Hematopoietic multipotent progenitor cell treated with erythropoietin and hydrocortisone succinate and interleukin-3 and kit ligand, for 17 days (in vitro differentiated cells): ENCODE measurements at regions not wholly inside any gene's neighbourhood (a gene's known extent, or its start where the extent isn't known, plus 50 kb on each side); places are given as distances from the start of the nearest gene placed in this dataset.

Experiments
- DNase-seq: peaks from one replicate; pipeline ENCODE4 v3.0.0-alpha.2; 2015; ENCODE audit warnings: low spot score

DNA sequence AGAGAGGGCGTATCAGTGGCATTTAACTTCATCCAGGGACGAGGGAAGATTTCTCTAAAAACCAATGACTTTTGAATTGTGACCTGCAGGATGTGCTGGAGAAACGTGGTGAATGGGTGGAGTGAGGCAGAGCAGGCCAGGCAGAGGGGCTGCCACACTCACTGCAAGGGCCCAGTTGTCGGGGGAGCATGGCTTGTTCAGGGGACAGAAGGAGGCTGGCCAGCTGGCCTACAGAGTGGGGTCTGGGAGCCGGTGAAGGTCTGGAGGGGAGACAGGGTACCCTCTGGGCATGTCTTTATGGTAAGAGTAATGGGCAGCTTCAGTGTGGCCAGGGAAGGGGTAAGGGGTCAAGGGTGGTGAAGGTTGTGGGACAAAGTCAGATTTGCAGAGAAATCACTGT lies 225.2 kb upstream of the RGMA start:
- DNase-seq: no peak

DNA sequence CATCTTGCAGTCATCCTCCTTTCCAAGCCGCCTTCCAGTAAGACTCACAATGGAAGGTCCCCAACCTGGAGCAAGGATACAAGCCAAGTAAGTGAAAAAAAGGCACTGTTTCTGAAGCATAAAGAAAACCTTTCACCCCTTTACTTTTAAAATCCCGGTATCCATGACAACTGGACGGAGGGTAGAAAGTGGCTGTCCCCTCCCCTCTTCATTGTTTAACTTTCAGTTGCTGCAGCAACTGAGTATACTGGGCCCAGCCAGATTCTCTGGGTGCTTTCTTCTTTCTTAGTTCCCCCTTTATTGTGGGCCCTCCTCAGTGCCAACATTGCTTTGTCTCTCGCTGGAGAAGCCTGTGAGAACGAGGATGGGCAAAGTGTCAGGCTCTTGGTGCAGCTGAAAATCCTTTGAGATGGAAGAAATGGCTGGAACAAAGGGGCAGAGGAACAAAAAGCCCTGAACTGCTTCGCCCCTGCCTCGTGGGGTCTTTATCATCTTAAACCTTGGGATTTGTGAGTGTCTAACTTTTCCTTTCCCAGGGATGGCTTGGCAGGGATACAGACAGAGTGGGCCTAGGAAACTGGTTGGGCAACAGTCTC lies 224.0 kb upstream of the RGMA start:
- no peak for DNase-seq

DNA sequence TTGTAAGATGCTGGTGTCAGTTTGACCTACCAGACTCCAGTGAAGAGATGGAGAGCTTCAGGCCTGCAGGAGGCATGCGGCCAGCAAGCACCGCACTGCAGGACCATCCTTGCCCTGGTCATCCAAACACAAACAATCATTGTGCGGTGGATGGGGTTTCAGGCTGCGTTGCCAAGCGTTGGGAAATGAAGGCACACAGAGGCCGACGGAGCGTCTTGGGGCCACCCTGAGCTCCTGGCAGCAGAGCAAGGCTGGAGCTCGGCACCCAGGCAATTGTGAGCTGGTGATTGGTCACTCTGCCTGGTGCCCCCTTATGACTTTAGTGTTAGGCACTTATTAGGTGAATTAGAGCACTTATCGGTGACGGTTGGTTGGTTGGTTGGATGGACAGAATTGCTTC lies 222.6 kb upstream of the RGMA start:
- DNase-seq: no peak

DNA sequence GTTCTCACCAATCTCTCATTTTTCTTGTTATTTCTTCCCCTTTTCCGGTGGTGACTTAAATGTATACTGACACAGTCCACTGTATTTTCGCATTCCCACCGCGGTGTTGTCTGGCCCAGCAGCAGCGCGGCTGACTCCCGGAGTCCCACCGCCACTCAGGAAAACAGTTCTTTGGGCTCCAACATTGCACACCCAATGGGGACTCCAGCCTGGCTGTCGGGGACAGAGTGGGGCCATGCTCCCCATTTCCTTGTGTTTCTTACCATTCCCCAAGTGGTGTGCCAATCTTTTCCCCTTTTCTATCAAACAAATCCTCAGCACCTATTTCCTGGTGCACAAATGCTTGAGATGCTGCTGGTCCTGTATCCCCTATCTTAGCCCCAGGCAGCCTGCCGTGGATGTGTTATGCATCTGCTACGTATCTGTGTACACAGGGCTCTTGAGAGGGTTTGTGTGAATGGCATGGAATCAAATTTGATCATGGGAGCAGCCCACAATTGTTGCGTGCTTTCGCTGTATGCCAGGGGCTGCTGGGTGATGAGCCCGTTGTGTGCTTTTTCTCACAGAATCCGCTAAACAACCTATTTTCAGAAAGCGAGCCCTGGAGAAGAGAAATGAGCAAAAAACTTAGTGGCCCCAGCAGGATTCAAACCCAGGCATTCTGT lies 219.1 kb upstream of the RGMA start:
- no peak for DNase-seq

DNA sequence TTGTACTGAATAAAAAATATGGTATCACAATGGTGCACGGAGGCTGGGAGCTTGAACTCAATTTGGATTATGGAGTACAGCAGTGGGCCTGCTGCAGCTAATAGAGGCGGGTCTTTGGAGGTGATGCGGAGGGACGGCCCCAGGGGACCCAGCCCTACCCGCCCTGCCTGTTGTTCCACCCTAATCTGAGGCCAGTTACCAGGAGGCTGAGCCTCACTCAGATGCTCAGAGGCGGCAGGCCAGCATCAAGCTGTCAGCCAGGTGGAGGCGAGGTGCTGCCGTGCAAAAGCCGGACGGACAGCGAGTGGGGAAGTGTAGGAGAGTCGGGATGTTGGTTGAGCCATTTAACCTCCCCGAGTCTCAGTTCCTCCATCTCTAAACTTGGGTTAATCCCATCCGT lies 218.5 kb upstream of the RGMA start:
- DNase-seq: no peak

DNA sequence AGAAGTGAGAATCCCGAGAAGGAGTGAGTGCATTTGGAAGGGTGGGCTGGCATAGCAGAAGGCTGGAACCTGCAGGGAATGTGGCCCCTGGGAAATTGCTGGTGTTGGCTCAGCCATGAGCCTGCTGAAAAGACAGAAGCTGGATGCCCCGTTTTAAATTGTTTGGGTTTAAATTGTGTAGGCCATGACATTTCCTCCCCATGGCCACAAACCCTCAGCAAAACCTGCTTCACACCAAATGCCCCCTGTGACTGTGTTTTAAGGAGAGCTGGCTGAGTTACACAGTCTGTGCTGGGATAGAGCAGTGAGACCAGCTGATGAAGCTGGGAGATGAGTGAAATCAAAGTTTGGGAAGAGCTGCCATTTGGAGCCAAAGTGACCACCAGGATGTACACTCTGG lies 216.3 kb upstream of the RGMA start:
- DNase-seq: no peak

DNA sequence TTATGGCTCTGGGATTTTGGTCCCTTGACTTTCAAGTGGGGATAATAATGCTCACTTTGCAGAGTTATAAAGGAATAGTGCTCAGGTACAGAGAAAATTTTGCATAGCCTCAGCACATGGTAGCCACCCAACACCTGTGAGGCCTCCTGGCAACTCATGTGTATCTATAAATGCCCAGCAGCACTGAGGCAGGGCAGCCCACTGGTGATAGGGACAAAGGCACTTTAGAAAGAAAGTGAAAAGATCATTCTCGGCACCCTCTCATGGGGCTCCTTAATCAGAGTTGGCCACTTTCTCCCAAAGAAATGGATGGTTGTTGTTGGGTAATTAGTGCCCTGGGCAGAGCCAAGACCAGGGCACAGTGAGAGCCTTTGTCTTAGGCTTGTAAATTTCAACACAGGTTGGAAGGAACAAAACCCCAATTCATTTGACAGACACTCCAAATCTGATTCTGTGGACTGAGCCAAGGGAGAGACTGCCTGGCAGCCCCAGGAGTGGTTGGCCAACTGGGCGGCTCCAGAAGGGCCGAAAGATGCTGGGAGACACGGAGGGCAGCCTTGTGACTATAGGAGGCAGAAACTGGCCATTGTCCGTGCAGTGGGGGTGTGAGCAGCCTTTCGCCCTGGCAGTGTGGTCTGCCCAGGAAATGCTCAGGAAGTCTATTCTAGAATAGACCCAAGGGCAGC lies 213.2 kb upstream of the RGMA start:
- no peak for DNase-seq

DNA sequence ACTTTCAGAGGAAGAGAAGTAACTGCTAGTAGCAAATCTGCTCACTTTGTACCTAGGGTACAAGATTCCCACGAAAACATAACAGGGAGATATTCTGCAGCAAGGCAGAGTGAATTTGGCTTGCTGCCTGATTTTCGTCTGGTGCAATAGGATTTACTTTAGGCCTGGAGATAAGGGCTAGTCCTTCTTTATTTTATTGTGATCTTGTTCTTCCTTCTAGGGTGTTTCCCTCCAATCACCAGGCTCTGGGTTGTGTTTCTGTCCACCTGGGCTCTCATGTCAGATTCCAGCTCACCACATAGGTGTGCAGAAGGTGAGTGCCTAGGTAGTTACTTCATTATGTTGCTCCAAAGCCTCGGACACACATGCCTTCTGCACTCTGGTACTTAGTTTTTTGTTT lies 211.8 kb upstream of the RGMA start:
- no peak for DNase-seq

DNA sequence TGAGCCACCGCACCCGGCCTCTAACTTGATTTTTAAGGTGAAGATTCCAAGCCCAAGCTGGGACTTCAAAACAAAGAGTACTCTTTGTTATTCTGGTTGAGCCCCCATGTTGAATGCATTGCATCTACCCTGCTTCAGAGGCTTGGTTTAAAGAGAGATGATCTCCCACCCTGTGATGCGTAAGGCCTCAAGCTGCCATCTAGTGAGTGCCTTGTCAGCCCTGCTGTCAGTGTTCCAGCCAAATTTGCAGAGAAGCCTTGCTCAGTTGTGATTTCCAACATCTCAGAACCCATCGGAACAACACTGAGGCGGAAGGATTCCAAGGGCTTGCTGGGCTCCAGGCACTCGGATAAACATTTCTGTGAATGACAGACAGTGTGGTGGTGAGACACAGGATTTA lies 210.7 kb upstream of the RGMA start:
- no peak for DNase-seq

DNA sequence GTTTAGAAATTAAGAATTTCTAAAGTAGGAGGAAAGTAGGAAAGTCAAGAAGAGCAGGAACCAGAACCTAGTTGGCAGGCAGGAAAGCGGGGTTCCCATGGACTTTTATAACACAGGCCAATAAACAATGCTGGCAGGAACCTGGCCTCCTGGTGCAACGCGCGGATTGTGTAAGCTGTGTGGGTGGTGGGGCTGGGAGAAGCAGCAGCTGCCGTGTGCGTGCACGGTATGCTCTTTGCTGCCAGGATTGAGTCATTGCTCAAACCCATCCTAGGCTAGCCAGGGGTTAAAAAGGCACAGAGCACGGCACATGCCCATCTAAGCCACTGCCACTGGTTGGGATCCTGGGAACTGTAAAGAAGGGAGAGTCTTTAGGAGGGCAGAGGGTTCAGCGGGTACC lies 209.9 kb upstream of the RGMA start:
- no peak for DNase-seq

DNA sequence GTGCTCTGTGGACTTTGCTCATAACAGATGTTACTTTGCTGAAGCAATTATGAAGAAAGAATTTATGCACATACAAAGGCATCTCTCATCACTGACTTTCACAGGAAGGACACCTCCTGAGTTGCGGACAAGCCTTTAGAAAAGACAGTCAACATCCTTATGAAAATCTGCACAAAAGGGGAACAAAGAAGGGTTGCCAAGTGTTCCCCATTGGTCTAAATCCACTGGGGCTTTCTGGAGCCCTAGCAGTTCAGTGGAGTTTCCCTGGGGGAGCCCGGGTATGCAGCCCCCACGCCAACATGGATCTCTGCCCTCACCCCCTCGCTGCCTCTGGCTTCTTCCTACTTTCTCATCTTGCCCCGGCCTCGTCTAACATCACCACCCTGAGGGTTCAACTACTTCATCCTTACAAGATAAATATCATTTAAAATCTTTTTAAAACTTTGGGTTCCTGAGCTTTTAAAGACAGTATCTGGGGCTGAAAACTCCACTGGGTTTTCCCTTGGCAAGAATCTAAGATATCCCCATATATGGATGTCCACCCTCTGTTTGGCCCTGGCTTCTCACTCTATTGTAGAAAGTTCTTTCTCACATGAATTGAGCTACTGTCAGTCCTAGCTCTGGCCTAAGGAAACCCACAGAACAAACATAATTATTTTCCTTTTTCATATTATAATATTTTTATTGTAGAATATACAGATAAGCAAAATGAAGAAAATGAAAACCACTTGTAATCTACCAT lies 207.9 kb upstream of the RGMA start:
- DNase-seq: no peak

DNA sequence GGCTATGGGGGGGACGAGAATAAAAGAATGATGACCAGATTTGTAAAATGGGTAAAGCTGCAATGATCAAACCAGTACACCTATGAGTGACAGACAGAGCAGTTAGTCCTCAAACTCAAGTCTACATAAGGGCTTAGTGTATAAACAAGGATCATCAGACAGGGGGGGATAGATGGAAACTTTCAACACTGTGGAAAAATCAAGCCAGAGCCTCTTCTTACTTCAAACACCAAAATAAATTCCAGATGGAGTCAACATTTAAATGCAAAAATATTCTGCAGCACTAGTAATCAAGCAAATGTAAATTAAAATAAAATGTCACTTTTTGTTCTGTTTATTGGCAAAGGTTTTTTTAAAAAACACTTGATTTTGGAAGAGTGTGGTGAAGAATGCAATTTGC lies 205.9 kb upstream of the RGMA start:
- no peak for DNase-seq

DNA sequence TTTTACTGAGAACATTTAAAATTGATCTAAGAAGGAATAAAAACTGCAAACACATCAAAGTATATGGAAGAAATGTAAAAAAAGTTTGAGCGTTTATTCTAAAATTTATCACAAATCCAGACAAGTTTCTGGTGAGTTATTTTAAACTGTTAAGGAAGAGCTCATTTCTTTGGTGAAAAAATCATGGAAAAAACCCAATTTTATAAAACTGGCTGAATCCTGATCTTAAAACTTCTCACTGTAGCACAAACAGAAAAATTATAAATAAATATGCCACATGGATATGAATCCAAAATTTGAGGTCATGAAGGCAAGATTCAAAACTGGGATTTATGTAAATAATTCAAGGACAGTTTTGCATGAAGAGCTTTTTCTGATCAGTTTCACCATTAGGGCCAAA lies 205.1 kb upstream of the RGMA start:
- DNase-seq: no peak

DNA sequence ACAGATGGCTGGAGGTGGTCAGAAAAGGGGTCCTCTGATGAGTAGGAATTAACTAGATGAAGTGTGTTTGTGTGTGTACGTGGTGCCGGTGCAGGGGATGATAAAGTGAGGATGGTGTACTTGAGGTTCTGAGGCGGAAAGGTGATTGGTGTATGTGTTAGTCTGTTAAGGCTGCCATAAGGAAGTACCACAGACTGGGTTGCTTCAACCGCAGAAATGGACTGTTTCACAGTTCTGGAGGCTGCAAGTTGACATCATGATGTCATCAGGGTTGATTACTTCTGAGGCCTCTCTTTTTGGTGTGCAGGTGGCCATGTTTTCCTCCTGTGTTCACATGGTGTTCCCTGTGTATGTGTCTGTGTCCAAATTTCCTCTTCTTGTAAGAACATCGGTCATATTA lies 202.4 kb upstream of the RGMA start:
- DNase-seq: no peak

DNA sequence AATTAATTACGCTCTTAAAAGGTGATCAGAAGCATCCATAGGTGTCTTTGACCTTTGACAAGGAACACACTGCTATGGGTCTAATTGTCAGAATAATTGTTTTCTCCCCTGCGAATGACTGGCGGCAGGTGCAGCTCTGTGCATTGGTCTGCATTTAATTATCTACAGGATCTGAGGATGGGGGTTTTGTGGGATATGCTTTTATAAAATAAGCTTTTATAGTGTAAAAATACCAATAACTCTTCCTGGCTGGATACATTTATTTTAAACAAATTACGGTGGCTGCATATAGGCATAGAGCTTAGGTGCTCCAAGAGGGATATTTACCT lies 201.6 kb upstream of the RGMA start:
- DNase-seq: no peak

DNA sequence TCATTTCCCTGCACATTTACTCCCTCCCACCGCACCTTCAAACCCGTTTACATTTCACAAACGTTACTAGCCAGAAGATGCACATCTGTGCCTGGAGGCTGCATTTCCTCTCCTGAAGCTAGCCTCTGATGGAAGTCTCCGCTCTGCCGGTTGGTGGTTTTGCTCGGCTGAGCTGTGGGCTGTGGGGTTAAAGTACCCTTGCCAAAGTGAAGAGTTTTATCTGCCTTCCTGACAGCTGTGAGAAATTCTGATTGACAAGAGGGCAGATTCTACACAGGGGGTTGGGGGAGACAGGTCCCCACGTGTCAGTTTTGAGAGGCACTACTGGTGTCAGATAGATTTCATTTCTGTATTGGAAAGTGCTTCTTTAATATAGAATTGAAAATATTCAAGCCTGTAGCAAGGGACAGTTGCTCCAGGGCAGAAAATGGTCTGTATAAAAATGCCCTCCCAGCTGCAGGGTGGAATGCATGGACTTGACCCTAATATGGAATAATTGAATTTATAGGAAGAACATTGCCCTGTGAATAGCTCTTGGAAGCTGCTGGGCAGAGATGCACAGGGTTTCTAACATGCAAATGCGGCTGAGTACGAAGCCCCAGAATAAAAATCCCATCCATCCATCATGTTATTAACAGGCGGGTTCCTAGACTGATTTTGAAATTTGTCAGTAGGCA lies 201.1 kb upstream of the RGMA start:
- DNase-seq: no peak

DNA sequence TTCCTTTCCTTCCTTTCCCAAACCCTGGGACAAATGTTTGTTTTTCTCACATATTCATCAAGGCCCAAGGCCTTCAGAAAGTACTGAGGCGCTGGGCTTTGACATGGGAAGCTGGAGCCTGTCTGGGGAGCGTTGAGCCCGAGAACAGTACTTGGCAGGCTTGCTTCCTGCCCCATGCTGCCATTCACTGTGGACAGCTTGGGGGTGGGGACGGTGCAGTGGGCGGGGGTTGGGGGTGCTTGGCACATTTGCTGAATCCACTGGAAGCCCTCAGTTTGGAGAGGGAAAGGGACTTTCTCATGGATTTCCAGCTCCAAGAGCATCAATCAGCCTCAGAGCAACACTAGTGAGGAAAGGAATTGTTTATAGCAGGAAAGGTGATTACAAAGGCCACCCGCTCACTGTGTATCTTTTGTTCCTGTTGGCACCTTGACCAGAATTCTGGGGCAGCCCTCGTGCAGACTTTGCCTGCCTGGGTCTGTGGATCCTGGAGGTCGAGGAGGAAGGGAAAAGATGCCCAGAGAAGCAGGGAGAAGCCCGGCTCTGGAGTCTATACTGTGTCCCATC lies 199.8 kb upstream of the RGMA start:
- no peak for DNase-seq

DNA sequence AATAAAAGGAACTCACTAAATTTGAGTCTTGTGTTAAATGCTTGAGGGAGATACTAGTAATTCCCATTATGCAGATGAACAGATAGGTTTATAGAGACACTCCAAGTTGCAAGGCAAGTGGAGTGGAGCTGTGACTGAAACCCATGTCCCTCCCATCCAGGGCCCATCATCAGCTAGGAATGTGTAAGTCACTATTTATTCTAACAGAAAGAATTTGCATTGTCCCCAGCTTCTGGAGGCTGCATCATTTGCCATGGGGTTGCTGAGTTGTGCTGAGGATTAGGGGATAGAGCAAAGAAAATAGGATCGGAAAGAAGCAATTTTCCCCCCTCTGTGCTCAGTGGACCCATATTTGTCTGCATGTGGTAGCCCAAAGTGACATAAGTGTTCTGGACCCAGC lies 197.4 kb upstream of the RGMA start:
- DNase-seq: no peak

DNA sequence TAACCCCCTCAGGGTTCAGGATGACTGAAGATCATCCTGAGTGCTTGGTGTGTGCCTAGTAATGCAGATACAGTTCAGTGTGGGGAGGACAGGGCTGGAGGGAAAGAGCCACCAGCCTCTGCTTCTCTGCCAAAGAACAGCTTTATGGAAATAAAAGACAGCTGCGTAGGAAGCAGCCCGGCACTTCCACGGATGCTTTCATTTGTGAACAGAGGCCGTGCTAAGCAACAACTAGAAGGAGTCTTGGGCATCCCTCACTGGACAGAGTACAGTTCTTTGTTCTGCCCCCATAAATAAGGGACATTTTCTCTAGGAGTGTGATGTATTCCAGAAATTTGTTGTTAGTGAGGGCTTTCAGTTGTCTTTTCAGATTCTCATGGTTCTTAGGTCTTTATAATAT lies 194.8 kb upstream of the RGMA start:
- no peak for DNase-seq

DNA sequence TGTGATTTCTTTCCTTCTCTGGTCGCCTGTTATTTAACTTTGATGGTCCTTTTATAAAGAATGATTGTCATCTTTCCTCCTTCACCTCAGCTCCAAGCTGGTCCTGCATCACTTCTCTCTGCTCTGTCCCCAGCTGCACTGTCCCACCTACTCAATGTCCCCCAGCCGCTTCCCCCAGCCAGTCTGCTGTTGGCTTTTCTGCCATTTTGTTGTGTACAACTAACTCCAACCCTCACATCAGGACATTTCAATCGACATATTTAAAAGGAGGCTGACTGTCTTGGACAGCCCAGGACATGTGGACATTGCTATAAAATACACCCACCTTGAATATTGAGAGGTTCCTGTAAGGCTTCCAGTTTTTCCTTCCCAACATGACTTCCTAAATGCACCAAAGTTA lies 193.8 kb upstream of the RGMA start:
- DNase-seq: no peak

DNA sequence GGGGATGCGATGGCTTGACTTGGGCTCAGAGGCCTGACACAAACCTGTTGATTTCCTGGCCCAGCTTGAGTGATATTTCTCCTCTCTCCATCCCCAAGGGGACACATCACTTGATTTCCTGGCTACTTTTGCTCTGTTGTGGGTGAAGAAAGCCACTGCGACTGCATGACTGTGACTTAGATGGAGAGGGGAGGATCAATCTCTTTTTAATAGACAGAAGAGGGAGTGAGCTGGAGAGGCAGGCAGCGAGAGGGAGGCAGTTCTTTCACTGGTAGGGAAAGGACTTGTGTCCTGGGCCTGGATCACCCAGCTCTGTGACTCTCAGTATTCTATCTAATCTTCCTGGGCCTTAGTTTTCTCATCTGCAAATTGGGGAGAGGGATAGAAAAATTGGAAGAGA lies 189.8 kb upstream of the RGMA start:
- DNase-seq: no peak

DNA sequence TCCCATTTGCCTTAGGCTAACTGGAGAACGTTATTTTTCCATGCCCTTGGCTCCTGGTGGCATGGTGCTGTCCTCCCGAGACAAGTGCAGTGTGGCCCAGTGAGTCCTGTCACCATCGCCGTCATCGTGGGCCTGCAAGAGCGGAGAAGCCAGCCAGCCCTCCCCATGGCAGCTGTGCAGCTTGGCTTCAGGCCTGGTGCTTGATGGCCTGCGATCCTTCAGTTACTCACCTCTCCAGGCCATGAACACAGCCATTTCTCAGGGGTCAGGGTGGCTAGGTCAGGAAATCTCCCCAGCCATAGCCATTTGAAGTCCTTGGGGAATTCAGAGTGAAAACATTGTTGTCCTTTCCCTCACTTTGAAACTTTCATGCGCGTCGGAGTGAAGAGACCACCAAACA lies 189.0 kb upstream of the RGMA start:
- no peak for DNase-seq
